Central memory CD8-positive, alpha-beta T cell (primary cell): ENCODE measurements at regions not wholly inside any gene's neighbourhood (a gene's known extent, or its start where the extent isn't known, plus 50 kb on each side); places are given as distances from the start of the nearest gene placed in this dataset.
"Not testable (repeated sequence)": the region's sequence is repeated elsewhere in the genome, so short reads cannot be mapped to it uniquely, and the experiment has no call there.

Experiments used
- ATAC-seq: fragments of 150-1000 bp; cut with Tn5 transposase; replicated peaks from 2 replicates; pipeline ENCODE4 v1.10.0; 2022; ENCODE audit warnings: mild to moderate bottlenecking, moderate FRiP score, moderate number of reproducible peaks; ENCODE audit not compliant: poor library complexity, severe bottlenecking; ENCODE audit errors: extremely low read depth
- DNase-seq, 2 donors: peaks; one replicate each; pipeline ENCODE4 v3.0.0; 2021; ENCODE audit warnings: low spot score in 2 of 2
- H3K27ac Mint-ChIP-seq: one replicate; pipeline ENCODE4 v1.8.0; 2022; ENCODE audit warnings: low read depth, mild to moderate bottlenecking, moderate library complexity, mixed read lengths
- H3K27me3 Mint-ChIP-seq: one replicate; pipeline ENCODE4 v1.8.0; 2022; ENCODE audit warnings: mixed read lengths
- H3K36me3 Mint-ChIP-seq: one replicate; pipeline ENCODE4 v1.8.0; 2022; ENCODE audit warnings: mild to moderate bottlenecking, moderate library complexity, mixed read lengths; ENCODE audit not compliant: insufficient read depth
- H3K4me1 Mint-ChIP-seq: one replicate; pipeline ENCODE4 v1.8.0; 2022; ENCODE audit warnings: mixed read lengths
- H3K4me3 Mint-ChIP-seq: one replicate; pipeline ENCODE4 v1.8.0; 2022; ENCODE audit warnings: mild to moderate bottlenecking, moderate library complexity, mixed read lengths
- H3K9me3 Mint-ChIP-seq: one replicate; pipeline ENCODE4 v1.8.0; 2022; ENCODE audit warnings: mixed read lengths

DNA sequence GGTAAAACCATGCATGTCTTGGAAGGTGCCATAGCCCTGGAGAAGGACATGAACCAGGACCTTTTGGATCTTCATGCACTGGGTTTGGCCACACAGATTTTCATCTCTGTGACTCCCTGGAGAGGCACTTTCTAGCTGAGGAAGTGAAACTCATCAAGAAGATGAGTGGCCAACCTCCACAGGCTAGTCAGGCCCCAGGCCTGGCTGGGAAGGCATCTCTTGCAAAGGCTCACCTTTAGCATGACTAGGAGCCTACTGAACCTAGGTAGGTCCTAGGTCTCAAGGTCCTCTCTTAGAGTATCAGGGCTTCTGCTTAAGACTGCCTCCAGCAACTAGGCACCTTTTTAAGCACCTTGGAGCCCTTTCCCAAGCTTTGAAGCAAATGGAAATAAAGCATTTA lies 1448.7 kb upstream of the ACO1 start:
- Mint-ChIP-seq H3K36me3 (no peaks in the 10 kb centered on the region), H3K4me3 (no peak overlapping the region), H3K27ac (no peak overlapping the region), H3K9me3 (peaks cover 5% of the 10 kb centered on the region), H3K4me1 (no peaks in the 10 kb centered on the region), H3K27me3 (no peaks in the 10 kb centered on the region)
- ATAC-seq (no peak), DNase-seq (no peak)

DNA sequence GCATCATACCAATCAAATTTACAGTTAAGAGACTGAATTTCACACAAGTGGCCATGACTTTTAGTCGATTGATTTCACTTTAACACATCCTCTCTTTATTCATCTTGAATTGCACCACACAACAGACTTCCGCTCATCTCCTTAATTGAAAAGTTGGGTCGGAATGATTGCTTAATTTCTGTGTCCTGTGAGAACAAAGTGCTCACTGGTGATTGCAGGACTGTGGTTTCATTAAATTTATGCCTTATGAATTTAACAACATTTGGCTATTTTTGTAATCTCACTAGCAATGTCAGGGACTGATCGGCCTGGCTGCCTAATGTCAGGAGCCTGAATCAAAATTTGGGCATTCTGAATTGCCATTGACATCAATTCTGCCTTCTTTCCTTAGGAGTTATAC lies 1447.3 kb upstream of the ACO1 start:
- H3K36me3 Mint-ChIP-seq, result no peaks in the 10 kb centered on the region
- no peaks in the 10 kb centered on the region for H3K27me3 Mint-ChIP-seq
- H3K4me1 Mint-ChIP-seq, result no peaks in the 10 kb centered on the region
- no peak overlapping the region for H3K4me3 Mint-ChIP-seq
- DNase-seq (no peak), ATAC-seq (no peak)
- H3K9me3 Mint-ChIP-seq, result peaks cover 8% of the 10 kb centered on the region
- no peak overlapping the region for H3K27ac Mint-ChIP-seq

DNA sequence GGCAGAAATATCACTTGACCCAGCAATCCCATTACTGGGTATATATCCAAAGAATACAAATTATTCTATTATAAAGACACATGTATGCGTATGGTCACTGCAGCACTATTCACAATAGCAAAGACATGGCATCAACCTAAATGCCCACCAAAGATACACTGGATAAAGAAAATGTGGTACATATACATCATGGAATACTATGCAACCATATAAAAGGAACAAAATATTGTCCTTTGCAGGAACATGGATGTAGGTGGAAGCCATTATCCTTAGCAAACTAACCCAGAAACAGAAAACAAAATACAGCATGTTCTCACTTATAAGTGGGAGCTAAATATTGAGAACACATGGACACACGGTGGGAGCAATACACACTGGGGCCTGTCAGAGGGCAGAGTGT lies 1441.6 kb upstream of the ACO1 start:
- H3K9me3 Mint-ChIP-seq, result peaks cover 18% of the 10 kb centered on the region
- H3K36me3 Mint-ChIP-seq, H3K4me3 Mint-ChIP-seq, ATAC-seq, H3K27me3 Mint-ChIP-seq, H3K27ac Mint-ChIP-seq, H3K4me1 Mint-ChIP-seq, DNase-seq: not testable (repeated sequence)

DNA sequence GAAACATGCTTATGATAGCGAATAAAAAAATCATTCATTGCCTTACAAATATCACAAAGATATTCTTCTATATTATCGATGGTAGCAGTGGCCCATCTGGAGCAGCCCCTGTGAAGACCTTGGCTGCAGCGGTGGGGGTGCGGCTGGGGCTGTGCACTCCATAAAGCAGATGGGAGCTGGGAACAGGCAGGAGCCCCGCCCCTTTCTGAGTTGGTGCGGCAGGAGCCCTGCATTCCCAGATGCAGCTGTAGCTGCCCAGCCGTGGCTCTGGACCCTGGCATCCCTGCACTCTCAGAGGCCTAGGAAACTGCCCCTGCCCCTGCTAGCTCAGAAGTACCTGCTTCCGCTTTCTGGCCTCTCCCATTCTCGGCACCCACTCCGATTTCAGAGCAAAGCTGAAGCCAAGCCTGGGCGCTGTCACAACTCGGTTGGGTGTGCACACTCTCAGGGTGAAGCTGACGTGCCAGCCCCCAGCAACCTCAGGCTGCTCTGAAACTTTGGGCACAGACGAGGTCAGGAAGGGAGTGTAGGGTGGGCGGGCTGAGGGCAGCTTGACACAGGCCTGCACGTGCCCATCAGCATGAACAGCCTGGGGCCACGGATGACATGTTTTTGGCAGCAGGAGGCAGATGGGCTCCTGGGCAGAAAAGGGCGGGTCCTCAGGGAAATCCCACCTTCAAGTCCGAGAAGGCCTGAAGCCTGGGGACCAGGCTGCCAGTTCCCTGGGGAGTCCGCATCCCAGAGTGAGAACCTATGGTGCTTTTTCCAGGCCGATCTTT lies 1440.8 kb upstream of the ACO1 start:
- Mint-ChIP-seq H3K27ac (no peak overlapping the region), H3K4me1 (no peaks in the 10 kb centered on the region), H3K9me3 (peaks cover 19% of the 10 kb centered on the region), H3K4me3 (no peak overlapping the region), H3K27me3 (no peaks in the 10 kb centered on the region), H3K36me3 (no peaks in the 10 kb centered on the region)
- DNase-seq (no peak), ATAC-seq (peak; percentile 10)

DNA sequence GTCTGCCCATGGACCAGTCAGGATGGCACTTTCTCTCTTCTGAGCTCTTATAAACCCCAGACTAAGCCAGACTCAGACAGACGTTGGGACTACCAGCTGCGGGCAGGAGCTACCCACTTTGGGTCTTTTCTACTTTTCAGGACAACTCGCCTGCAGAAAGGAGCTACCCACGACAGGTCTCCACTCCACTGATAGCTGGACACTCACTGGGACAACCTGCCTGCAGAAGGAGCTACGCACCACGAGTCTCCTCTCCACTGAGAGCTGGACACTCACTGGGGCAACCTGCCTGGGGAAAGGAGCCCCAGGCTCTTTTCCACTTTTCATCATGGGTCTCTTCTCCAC lies 1440.2 kb upstream of the ACO1 start:
- Mint-ChIP-seq H3K27me3 (no peaks in the 10 kb centered on the region), H3K9me3 (peaks cover 25% of the 10 kb centered on the region), H3K36me3 (no peaks in the 10 kb centered on the region), H3K4me1 (no peaks in the 10 kb centered on the region), H3K27ac (no peak overlapping the region), H3K4me3 (no peak overlapping the region)
- ATAC-seq (no peak), DNase-seq (no peak)

DNA sequence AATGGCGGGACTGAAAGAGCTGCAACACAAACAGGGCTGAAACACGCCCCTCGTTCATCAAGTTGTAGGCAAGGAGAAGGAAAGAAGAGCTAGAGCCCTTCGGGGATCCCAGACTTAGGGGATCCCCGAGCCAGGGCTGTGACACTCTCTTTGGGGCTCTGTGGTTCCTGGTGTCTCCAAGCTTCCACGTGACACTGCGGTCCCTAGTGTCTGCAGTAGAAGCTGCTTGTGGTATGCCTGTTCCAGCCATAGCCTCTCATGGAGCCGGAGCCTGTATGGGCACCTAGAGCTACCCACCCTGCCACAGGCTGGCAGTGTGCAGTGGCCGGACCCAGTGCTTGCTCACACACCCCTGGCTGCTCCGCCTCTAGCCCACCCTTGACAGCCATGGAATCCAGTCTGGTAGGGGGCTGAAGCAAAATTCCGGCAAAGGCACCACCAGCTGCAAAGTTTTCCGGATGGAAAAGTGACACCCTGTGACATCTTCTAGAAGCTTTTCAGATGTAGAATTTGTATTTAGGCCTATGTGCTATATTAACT lies 1439.6 kb upstream of the ACO1 start:
- no peak for ATAC-seq
- Mint-ChIP-seq H3K27me3 (no peaks in the 10 kb centered on the region), H3K27ac (no peak overlapping the region), H3K36me3 (no peaks in the 10 kb centered on the region), H3K9me3 (peaks cover 26% of the 10 kb centered on the region), H3K4me3 (no peak overlapping the region), H3K4me1 (no peaks in the 10 kb centered on the region)
- DNase-seq, result no peak

DNA sequence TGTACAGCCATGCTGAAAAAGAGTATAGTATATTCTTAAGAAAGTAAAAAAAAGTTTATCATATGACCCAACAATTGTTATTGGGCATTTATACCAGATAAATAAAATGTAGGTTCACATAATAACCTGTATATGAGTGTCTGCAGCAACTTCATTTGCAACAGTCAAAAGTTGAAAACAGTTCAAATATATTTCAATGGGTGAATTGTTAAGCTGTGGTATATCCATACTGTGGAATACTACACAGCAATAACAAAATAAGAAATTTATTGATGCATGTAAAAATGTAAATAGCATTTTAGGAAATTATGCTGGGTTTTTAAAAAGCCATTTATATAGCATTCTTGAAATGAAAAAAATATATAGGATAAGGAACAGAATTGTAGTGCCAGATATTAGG lies 1420.1 kb upstream of the ACO1 start:
- Mint-ChIP-seq H3K4me1 (no peaks in the 10 kb centered on the region), H3K4me3 (no peak overlapping the region), H3K27me3 (no peaks in the 10 kb centered on the region), H3K27ac (no peak overlapping the region), H3K36me3 (peaks cover 2% of the 10 kb centered on the region), H3K9me3 (peaks cover 7% of the 10 kb centered on the region)
- DNase-seq (no peak), ATAC-seq (no peak)

DNA sequence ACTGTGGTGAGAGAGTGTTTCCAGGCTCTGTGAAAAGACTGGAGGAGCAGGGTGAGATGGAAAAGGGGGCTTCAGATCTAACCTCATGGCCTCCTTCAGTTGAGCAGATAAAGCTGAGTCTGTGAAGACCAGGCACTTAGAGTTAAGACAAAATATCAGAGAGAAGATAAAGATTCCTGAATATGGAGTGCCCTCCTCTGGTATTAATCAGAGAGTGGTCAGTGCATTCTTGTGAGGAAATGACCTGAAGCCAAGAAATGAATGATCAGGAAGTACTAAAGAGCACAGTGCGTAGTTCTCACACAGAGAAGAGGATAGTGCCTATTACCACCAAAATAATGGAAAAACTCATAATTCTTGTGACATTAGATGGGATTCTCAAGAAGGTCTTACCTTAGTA lies 1417.0 kb upstream of the ACO1 start:
- H3K36me3 Mint-ChIP-seq, result peaks cover 2% of the 10 kb centered on the region
- no peak for DNase-seq
- H3K27me3 Mint-ChIP-seq, result no peaks in the 10 kb centered on the region
- peaks cover 2% of the 10 kb centered on the region for H3K9me3 Mint-ChIP-seq
- H3K27ac Mint-ChIP-seq, result no peak overlapping the region
- no peaks in the 10 kb centered on the region for H3K4me1 Mint-ChIP-seq
- ATAC-seq, result no peak
- H3K4me3 Mint-ChIP-seq, result no peak overlapping the region

DNA sequence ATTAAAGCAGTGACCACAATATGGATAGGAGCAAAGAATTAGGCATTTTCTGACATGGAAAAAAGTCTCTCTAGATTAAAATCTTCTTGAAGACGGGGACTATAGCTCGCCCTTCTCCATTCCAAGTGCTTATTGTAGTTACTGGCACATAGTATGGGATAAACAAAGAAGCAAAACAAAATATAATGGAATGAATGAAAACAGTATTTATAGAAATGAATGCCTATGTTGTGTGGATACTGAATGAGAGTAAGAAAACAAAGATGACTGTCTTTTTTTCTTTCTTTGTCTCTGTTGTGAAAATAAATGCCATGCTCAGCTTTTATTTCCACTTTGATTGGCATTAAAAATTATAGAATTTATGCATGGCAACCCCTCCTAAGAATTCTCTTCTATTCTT lies 1414.3 kb upstream of the ACO1 start:
- ATAC-seq (no peak), DNase-seq (no peak)
- no peaks in the 10 kb centered on the region for H3K27me3 Mint-ChIP-seq
- no peaks in the 10 kb centered on the region for H3K4me1 Mint-ChIP-seq
- H3K27ac Mint-ChIP-seq, result no peak overlapping the region
- H3K4me3 Mint-ChIP-seq, result no peak overlapping the region
- no peaks in the 10 kb centered on the region for H3K36me3 Mint-ChIP-seq
- no peaks in the 10 kb centered on the region for H3K9me3 Mint-ChIP-seq

DNA sequence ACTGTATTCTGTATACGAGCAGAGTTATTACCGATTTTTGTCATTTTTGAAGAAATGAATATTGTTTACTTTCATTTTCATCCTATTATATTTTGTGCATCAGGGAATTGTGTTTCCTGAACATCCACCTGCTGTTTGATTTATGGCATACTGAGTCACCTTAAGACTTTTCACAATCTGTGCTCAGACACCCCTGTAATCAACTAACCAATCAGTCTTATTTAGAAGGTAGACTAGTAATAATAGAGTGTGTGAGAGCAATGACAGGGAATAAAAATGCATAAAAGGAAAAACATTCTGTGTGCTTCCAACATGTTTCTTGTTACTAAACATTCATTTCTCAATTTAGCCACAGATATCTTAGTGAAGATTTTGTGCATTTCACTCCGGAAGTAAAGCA lies 1413.6 kb upstream of the ACO1 start:
- Mint-ChIP-seq H3K27ac (no peak overlapping the region), H3K4me1 (no peaks in the 10 kb centered on the region), H3K27me3 (no peaks in the 10 kb centered on the region), H3K36me3 (no peaks in the 10 kb centered on the region), H3K9me3 (no peaks in the 10 kb centered on the region), H3K4me3 (no peak overlapping the region)
- no peak for DNase-seq
- no peak for ATAC-seq

DNA sequence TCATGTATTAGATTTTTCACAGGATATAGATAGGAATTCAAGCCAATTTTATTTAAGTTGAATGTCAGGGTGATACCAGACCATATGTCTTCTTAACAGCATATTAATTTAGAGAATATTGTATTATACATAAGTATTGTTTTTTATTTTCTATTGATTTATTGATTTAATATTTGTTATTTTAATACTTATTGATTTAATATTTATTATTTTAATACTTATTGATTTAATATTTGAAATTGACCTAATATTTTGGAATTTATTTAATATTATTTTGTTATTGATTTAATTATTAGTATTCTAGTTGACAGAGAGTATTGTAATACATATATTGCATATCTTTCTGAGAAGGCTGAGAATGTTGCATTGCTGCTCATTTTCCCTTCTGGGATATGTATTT lies 1411.8 kb upstream of the ACO1 start:
- DNase-seq, result no peak
- H3K4me1 Mint-ChIP-seq, result no peaks in the 10 kb centered on the region
- no peak overlapping the region for H3K27ac Mint-ChIP-seq
- no peaks in the 10 kb centered on the region for H3K36me3 Mint-ChIP-seq
- no peaks in the 10 kb centered on the region for H3K27me3 Mint-ChIP-seq
- no peaks in the 10 kb centered on the region for H3K9me3 Mint-ChIP-seq
- H3K4me3 Mint-ChIP-seq, result no peak overlapping the region
- ATAC-seq, result no peak

DNA sequence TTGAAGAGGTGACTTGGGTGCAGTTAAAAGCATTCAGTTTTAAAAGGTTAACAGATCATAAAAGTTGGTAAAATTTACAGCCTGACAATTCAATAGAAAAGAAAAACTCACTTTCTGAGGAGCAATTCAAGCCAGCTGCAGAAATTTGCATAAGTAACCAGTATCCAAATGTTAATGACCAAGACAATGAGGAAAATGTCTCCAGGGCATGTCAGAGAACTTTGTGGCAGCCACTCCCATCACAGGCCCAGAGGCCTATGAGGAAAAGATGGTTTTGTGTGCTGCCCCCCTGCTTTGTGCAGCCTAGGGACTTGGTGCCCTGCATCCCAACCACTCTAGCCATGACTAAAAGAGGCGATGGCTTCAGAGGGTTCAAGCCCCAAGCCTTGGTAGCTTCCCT lies 1406.5 kb upstream of the ACO1 start:
- H3K9me3 Mint-ChIP-seq, result peaks cover 10% of the 10 kb centered on the region
- H3K4me1 Mint-ChIP-seq, result no peaks in the 10 kb centered on the region
- DNase-seq, result no peak
- H3K27ac Mint-ChIP-seq, result no peak overlapping the region
- H3K27me3 Mint-ChIP-seq, result peaks cover 9% of the 10 kb centered on the region
- no peaks in the 10 kb centered on the region for H3K36me3 Mint-ChIP-seq
- ATAC-seq, result no peak
- H3K4me3 Mint-ChIP-seq, result no peak overlapping the region

DNA sequence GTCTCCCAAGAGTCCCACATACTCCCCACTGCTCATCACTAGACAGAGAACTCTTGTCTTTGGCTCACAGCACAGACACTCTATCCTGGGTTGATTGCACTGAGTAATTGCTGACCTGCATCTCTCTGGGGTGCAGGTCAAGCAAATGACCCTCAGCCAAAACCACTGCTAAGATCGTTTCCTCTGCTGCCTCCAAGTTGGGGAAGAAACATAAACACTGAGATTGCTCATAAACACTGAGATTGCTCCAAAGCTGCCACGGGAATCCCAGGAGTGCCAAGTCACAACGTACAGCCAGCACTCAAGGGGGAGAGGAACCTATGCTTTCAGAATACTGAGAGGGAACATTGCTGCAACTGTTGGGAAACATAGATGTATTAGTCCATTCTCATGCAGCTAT lies 1402.1 kb upstream of the ACO1 start:
- DNase-seq (no peak), ATAC-seq (no peak)
- Mint-ChIP-seq H3K9me3 (peaks cover 13% of the 10 kb centered on the region), H3K4me3 (no peak overlapping the region), H3K27ac (no peak overlapping the region), H3K4me1 (no peaks in the 10 kb centered on the region), H3K27me3 (peaks cover 9% of the 10 kb centered on the region), H3K36me3 (no peaks in the 10 kb centered on the region)
